NCI-H2171 (cell line): ENCODE measurements at regions not wholly inside any gene's neighbourhood (a gene's known extent, or its start where the extent isn't known, plus 50 kb on each side); places are given as distances from the start of the nearest gene placed in this dataset.
"Not testable (repeated sequence)": the region's sequence is repeated elsewhere in the genome, so short reads cannot be mapped to it uniquely, and the experiment has no call there.

Experiments
- DNase-seq: peaks from one replicate; lab custom pipeline; 2025; lab: John Stamatoyannopoulos, UW

DNA sequence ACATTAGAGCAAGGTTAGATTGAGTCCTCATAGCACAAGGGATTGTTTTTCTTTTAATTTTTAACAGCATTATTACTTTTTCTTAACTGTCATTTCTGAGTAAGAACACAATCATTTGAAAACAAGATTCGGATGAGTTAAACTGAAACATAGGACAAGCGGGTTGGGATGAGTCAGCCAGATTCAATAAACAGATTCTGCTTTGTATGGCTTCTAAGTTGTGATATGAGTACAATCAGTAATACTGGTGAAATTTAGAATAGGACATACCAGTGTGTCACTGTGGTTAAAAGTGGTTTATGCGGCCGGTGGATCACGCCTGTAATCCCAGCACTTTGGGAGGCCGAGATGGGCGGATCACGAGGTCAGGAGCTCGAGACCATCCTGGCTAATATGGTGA lies 364.3 kb upstream of the CDH10 start:
- no peak for DNase-seq

DNA sequence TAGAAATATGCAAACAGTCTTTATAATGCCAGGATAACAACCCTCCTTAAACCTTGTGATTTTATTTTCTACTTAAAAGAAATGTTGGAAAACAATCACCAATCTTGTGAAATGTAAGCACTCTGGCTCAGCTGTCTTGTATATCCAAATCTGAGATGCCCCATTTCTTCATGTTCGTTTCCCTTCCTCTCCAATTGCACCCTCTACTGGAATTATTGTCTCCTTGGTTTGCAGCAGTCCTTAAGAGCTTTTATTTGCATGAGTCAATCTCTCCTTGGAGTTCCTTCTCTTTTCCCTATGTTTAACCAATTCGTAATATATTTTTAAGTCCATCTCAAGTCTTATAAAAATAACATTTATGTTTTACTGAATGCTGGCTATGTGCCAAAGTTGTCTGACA lies 362.0 kb upstream of the CDH10 start:
- no peak for DNase-seq

DNA sequence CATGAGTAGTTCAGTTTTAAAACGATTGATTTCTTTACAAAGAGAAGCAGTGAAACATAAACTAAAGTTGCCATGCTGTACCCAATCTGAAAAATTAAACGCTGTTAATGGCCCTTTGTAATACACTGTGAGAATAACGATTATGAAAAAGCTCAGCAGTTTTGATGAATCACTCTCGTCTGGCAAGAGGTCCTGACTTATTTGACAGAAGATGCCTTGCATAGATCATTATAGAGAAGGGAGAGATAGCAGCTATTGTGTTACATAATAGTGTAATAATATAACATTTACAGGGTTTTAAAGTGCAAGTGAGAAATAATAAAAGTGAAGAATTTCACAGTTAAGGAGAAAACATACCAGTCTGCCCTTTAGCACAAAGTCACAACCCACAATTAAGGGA lies 361.5 kb upstream of the CDH10 start:
- DNase-seq: no peak

DNA sequence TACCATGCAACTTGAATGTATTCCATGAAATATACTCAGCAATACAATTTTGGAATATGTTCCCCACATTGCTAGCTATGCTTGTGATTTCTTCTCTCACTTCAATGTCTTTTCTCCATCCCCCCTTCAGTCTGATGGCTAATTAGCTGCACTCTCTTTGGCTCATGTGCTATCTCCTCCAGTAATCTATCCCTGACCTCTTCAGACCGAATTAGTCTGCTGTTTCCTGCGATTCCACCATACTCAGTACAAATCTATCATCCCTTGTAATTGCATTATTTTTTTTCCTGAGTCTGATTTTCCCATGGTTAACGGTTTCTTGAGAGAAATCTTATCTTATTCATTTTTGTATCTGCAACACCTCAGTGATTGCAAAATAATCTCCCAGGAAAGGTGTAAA lies 360.7 kb upstream of the CDH10 start:
- no peak for DNase-seq

DNA sequence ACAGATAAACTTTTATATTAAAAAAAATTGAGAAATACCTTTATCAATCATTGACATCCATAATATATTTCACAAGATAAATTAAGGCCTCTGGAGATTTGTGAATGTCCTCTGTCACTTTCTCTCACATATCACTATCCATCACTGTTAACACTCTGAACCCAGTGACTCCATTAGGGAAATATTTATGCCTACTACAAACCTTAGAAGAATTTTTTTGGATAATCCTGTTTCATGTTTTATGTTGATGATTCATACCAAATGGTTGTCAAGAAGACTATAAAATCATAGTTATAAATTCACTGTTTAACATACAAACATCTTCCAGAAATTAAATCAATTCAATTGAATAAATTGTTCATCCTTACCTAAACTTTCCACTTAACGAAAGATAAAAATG lies 357.6 kb upstream of the CDH10 start:
- no peak for DNase-seq

DNA sequence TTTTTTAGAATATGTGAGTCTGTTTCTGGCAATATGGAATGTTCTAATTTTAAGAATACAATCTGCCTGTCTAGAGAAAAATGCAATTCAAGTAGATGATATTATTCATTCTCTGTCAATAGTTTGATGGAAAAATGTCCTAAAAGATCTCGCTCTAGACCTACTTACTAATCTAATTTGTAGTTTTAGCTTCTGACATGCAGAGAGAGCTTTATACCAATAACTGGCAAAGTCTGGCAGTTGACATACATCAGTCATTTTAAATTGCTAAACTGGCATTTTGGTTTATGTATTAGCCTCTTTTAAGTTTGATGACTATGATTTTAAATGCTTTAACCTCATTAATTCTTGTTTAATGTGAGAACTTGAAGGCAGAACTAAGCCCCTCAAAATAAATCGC lies 355.0 kb upstream of the CDH10 start:
- no peak for DNase-seq

DNA sequence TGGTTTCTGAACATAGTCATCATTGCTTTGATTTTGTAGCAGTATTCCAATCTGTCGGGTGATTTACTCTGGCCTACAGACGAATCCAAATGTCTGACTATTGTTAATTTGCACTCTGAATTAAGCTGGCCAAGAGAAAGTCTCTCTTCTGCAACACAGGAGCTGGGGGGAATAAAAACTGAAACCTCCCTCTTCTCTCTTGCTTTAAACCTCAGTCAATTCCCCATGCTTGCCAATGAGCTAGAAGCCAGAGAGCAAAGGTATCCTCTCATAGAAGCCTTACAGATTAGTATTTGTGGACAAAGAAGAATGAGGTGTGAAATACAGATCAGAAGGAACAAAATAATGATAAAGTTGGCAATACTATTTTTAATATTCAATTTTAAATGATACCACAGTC lies 353.9 kb upstream of the CDH10 start:
- no peak for DNase-seq

DNA sequence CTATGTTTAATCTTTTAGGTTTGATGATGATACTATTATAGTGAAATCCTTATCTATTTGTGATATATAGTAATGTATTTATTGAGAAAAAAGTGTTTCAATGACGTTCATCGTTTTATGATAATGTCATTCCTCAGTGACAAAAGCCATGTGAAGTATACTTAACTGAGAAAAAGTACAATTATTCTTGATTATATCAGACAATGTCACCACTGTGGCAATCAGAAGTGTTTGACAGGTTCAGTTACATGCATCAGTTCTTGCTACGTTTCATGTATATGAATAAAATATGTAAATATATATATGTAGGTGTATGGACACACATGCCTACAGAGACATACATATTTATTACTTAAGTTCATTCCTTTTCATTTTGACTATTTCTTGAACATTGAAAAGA lies 341.5 kb upstream of the CDH10 start:
- DNase-seq: no peak

DNA sequence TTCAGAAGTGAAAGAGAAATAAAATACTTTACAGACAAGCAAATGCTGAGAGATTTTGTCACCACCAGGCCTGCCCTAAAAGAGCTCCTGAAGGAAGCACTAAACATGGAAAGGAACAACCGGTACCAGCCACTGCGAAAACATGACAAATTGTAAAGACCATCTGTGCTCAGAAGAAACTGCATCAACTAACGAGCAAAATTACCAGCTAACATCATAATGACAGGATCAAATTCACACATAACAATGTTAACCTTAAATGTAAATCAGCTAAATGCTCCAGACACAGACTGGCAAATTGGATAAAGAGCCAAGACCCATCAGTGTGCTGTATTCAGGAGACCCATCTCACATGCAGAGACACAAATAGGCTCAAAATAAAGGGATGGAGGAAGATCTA lies 333.8 kb upstream of the CDH10 start:
- not testable (repeated sequence) for DNase-seq

DNA sequence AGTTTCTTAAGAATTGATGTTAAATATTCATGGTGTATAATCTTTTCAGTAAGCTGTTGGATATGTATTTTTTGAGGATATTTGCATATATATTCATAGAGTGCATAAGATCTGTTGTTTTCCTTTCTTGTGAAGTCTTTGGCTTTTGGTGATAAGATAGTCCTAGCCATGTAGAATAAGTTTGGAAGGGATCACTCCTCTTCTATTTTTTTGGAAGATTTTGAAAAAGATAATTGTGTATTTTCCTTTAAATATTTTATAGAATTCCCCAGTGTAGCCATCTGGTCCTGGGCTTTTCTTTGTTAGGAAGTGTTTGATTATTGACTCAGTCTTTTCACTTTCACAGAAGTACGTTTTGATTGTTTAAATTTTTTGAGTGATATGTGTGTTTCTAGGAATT lies 318.8 kb upstream of the CDH10 start:
- DNase-seq: no peak

DNA sequence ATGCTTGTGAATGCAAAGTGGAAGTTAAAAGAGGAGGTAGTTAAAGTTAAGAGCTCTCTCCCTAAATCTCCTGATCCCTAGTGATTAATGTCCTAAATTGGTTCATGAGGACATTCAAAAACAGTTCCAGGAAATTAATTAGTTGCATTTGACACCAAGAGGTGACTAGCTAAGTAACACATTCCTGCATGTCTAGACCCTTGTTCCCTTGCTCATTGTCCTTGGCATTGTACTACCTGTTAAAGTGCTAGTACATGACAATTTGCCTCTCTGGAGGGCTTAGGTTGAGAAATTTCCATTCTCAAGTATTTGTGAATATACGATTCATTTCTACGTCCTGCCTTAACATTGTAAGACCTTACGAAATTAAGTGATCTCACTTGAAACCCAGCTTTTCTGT lies 278.6 kb upstream of the CDH10 start:
- DNase-seq: no peak

DNA sequence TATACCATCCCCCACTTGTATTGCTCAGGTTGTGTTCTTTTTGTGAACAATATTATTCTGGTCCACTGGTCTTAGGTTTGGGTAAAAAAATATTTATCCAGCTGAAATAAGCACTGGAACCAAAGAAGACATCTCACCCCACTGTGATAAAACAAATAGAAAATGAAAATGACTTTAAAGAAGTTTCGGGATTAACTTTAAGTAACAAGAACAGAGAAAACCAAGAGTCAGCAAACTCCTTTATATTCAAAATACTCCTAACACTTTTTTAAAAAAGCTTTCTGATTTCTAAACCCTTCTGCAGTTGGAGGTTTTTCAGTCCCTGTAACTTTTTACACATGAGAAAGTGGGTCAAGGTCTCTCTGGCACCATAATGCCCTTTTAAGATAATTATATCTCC lies 273.9 kb upstream of the CDH10 start:
- no peak for DNase-seq

DNA sequence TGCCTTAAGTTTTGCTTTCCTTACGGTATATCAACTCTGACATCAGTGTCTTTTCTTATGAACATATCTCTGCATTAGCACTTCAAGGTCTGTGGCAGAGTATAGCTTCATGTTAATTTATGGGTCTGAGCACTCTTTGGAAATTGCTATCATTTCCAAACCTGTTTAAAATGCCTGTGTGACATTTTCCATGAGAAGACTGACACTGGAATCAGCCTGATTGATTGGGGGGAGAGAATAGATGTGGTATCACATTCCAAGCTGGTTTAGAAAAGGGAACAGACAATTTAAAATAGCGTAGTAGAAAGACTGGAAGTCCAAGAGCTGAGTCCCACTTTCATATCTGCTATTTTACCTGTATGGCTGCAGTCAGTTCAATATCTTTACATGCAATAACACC lies 272.1 kb upstream of the CDH10 start:
- no peak for DNase-seq

DNA sequence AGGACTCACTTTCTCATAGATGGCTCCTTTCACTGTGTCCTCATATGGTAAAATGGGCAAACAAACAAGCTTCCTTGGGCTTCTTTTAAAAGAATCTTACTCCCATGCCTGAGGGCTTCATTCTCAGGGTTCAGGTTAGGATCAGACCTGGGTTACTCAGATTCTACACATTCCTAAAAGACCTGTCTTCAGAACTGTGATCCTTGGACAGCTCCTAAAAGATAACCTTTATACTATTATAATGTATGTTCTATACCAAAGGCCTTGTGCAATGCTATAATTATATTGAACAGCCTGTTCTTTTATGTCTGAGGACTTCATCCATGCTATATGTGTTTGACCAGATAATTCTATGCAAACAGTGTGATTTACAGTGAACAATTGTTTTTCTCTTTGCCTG lies 264.4 kb upstream of the CDH10 start:
- DNase-seq: no peak

DNA sequence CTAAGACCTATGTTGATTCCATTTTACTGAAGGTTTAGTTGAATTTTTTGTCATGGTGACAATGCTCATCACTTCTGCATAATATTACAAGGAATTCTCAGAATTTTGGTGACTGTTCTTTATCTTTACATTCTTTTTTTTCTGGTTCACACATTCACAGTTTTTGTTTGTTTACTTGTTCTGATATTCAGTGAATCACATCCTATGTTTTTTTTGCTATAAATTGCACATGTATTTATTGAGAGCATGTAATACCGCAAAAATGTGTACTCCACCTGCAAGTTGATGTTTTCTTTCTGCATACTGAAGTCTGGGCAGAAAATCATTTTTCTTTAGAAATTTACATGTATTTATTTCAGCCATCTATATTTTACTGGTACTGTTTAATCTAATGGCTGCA lies 261.9 kb upstream of the CDH10 start:
- no peak for DNase-seq

DNA sequence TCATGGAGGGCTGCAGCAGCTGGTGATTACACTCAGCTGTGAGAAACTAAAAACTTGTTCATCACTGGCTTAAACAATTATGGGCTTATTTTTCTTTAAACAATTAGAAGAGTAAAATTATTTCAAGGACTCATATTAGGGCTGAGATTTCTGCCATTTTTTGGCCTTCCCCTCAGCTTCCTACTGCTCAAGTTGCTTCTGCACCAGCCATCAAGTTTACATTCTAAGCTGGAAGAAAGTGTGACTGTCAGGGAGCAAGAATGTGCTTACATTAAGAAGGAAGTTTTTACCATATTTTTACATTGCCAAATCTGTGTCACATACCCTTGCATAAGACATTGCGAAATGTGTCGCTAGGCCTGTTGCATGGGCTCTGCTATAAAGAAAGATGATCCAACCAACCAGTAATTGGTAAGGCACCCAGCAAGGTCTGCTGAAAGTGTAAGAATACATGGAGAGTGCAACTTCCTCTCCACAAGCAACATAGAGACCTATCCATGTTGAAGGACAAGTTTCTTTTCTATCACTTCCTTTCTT lies 260.3 kb upstream of the CDH10 start:
- DNase-seq: no peak

DNA sequence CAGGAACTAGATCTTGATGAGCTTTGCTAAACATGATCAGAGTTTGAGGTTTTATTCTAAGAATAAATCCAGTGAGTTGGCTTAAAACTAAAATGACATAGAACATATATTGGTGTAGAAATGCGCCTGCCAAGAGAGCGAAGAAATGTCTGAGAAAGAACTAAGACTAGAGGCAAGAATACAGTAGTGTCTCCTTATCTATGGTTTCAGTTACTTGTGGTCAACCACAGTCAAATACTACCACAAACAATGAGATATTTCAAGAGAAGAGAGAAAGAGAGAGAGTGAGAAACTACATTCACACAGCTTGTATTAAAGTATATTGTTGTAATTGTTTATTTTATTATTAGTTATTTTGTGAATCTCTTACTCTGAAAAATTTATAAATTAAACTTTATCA lies 254.4 kb upstream of the CDH10 start:
- DNase-seq: no peak

DNA sequence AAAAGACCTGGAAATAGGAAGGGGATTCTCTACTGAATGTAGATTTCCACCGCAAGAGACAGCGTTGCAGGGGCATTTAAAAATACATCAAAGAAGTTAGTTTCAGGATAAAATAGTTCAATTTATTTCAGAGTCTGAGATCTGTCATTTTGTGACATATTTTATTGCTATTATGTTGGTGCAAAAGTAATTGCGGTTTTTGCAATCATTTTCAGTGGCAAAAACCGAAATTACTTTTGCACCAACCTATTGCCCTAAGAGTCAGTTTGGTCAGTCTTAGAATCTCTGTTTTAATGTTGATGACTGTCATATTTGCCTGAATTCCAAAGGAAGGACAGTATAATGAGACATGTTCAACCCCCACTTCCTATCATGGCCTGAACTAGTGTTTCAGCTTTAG lies 219.5 kb upstream of the CDH10 start:
- no peak for DNase-seq

DNA sequence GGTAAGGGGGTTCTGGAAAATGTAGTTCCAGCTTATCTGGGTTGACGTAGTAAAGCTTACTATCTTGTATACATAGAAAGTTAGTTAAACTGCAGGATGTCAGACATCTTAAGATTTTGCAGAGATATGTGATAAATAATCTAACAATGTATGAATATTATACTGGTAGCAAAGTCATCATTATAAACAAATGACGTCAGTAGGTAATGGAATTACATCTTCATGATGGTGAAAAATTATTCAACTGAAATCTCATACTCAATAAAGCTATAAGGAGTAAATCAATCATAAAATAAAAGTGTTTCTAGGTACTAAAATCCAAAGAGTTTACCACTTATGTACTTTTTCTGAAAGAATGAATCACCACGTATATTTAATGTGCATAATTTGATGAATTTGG lies 217.3 kb upstream of the CDH10 start:
- DNase-seq: no peak

DNA sequence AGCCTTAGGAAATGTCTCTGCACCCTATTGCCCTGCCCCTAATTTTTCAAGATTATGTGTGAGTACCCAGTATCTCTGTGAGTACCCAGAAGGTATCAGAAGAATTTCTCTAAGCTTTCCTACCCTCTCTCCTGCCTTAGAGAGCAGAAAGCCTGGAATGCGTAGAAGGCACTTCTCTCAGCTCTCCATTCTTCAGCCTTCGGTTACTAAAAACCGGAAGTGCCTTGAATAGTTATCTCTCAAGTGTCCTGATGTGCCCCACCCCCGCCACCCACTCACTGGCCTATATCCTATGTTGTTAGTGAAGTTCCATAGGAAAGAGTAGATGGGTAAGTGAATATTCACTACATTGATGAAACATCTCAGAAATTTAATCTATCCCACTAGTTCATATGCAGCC lies 210.7 kb upstream of the CDH10 start:
- DNase-seq: no peak

DNA sequence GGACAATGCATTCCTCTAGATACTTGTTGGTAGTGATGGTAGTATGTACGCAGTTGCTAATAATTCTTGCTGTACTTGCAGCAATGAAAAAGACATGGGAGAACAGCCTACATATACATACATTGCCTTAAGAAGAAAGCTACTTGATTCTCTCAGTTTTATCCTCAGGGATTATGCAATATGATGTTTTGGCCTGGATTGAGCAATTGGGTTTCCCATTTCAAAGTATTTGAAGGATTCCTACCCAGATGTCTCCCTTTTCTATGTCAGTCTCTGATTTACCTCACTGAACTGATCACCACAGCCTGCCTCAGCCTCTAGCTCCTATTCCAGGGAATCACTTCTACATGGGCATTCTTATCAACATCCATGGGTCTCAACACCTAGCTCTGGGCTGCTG lies 210.1 kb upstream of the CDH10 start:
- DNase-seq: no peak

DNA sequence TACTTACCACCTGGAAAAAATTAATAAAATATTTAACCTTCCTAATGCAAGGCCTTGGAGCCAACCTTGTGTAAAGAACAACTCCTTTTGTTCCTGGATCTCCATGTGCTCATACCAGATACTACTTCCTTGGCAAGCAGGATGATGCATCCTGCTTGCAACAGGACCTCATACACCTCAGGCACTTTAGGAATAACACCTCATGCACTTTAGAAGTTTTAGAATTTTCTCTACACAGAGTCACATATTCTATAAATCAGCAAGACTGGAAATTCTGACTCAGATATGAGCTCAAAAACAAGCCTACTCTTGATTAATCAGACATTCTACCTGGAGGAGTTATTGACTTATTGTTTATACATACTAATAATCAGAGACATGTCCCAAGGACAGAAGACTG lies 209.6 kb upstream of the CDH10 start:
- no peak for DNase-seq

DNA sequence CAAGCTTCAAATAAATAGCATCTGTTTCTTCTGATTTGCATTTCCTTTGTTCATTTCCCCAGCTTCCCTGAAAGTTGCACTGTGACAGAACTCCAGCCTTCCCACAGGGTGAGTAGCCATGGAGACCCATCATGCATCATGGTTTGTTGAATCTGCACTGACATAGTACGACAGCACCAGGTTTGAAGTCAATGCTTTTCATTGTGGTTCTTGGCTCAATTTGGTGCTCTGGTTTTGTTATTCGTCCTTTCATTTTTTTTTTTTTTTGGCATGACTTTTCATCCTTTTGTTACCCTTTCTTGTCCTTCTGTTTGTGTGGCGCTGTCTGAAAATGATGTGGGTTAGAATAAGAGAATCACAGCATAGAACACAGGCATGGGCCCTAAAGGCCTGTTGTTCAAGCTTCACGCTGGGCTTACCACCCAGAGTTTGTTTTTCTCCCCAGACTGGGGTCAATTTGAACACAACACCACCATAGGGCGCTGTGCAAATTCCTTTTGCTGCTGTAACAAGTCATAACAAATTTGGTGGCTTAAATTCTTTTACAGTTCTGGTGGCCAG lies 206.2 kb upstream of the CDH10 start:
- DNase-seq: no peak

DNA sequence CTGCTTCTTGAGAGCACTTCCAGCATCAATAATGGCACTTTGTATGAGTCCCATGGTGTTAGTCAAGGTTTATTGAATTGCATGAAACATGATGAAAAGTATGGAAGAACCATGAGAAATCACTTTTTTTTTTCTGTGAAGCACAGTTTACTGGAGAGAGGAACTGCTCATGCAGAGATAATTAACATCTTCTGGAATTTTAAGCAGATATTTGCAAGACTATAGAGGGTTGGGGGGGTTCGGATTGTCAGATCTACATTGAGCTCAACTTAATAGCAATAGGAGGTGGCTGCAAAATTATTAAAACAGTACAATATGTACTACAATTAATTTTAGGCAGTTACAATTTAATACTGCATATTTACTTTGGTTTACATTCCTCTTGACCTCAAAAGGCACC lies 204.4 kb upstream of the CDH10 start:
- DNase-seq: no peak

DNA sequence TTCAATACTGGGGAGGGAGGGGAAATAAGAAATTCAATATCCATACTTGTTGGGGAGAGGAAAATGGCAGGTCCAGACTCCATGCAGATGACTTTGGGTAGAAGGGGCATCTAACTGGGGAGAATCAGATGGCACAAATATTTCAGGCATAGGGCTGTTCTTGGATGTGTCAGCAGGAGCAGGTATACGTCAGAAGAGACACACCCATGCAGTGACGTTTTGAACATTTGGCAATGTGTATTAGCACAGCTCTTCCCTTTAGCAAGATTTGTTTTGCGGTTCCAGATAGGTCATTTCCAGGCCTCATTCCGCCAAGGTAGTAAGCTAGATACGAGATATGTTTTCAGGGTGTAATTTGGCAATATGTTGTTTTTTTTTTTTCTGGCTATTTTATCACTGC lies 187.2 kb upstream of the CDH10 start:
- DNase-seq: no peak
